Thymus (tissue), 11 donors: ENCODE measurements at regions not wholly inside any gene's neighbourhood (a gene's known extent, or its start where the extent isn't known, plus 50 kb on each side); places are given as distances from the start of the nearest gene placed in this dataset.

Experiments used
- DNase-seq, 9 donors: peaks; one replicate each; pipeline ENCODE4 v3.0.0-alpha.2; 2013; ENCODE audit warnings: low spot score in 9 of 9, low read depth in 6 of 9, missing footprints in 1 of 9
- H3K27ac ChIP-seq, 2 donors: one replicate each; pipeline ENCODE4 v1.5.1; 2013; ENCODE audit warnings: control low read depth in 1 of 2, low read depth in 1 of 2, low read length in 1 of 2, mild to moderate bottlenecking in 1 of 2, moderate library complexity in 1 of 2
- H3K27me3 ChIP-seq, 2 donors: one replicate each; pipeline ENCODE4 v1.5.1; 2013; ENCODE audit warnings: low read length in 1 of 2; ENCODE audit not compliant: control insufficient read depth in 2 of 2, insufficient read depth in 1 of 2
- H3K36me3 ChIP-seq, 2 donors: one replicate each; pipeline ENCODE4 v1.5.1; 2013; ENCODE audit warnings: low read length in 1 of 2, mild to moderate bottlenecking in 1 of 2, moderate library complexity in 1 of 2; ENCODE audit not compliant: control insufficient read depth in 2 of 2, insufficient read depth in 2 of 2
- H3K4me1 ChIP-seq, 2 donors: one replicate each; pipeline ENCODE4 v1.5.1; 2013; ENCODE audit warnings: low read length in 2 of 2; ENCODE audit not compliant: control insufficient read depth in 2 of 2, insufficient read depth in 2 of 2
- H3K4me3 ChIP-seq, 2 donors: one replicate each; pipeline ENCODE4 v1.5.1; 2013; ENCODE audit warnings: low read length in 2 of 2, control low read depth in 1 of 2, mild to moderate bottlenecking in 1 of 2
- H3K9me3 ChIP-seq, 2 donors: one replicate each; pipeline ENCODE4 v1.5.1; 2013; ENCODE audit warnings: low read length in 1 of 2, mild to moderate bottlenecking in 1 of 2; ENCODE audit not compliant: control insufficient read depth in 2 of 2, insufficient read depth in 1 of 2
- WGBS: extraction: QIAGEN DNeasy Blood & Tissue Kit; methylation state at CpG from one replicate; pipeline ENCODE4 v1.1.7; 2013; 5-methylcytosine and 5-hydroxymethylcytosine counted together
- donor health status: healthy.

GRCh38 chr7:81598951-81599350 lies 170.9 kb downstream of the HGF start:
- Histone ChIP-seq H3K27me3 (no peaks in the 10 kb centered on the region), H3K4me1 (no peaks in the 10 kb centered on the region), H3K4me3 (no peak overlapping the region), H3K27ac (no peak overlapping the region), H3K36me3 (no peaks in the 10 kb centered on the region), H3K9me3 (no peaks in the 10 kb centered on the region)
- DNase-seq = no peak
- 96% methylated on average over 1 of the region's 1 CpG for WGBS

GRCh38 chr7:81594767-81595166 lies 175.1 kb downstream of the HGF start:
- Histone ChIP-seq H3K9me3 (no peaks in the 10 kb centered on the region), H3K27me3 (no peaks in the 10 kb centered on the region), H3K36me3 (no peaks in the 10 kb centered on the region), H3K27ac (no peak overlapping the region), H3K4me1 (no peaks in the 10 kb centered on the region), H3K4me3 (no peak overlapping the region)
- no peak for DNase-seq
- 91% methylated on average over 1 of the region's 1 CpG for WGBS

- Histone ChIP-seq H3K36me3 (no peaks in the 10 kb centered on the region), H3K27me3 (no peaks in the 10 kb centered on the region), H3K27ac (no peak overlapping the region), H3K4me1 (no peaks in the 10 kb centered on the region), H3K4me3 (no peak overlapping the region), H3K9me3 (no peaks in the 10 kb centered on the region)
- DNase-seq = no peak
- WGBS = 91% methylated on average over 5 of the region's 5 CpGs
Observed at GRCh38 chr7:81590131-81590530, 179.7 kb downstream of the HGF start.

- Histone ChIP-seq H3K36me3 (no peaks in the 10 kb centered on the region), H3K4me1 (no peaks in the 10 kb centered on the region), H3K9me3 (no peaks in the 10 kb centered on the region), H3K27me3 (no peaks in the 10 kb centered on the region), H3K4me3 (no peak overlapping the region), H3K27ac (no peak overlapping the region)
- 88% methylated on average over 4 of the region's 4 CpGs for WGBS
- DNase-seq = no peak
Observed at GRCh38 chr7:81584667-81585066, 185.2 kb downstream of the HGF start.

- 93% methylated on average over 2 of the region's 2 CpGs for WGBS
- no peaks in the 10 kb centered on the region for H3K27me3 ChIP-seq
Observed at GRCh38 chr7:81583882-81584533, 185.8 kb downstream of the HGF start.

GRCh38 chr7:81583090-81583489 lies 186.8 kb downstream of the HGF start:
- DNase-seq = no peak
- no peak overlapping the region for H3K27ac ChIP-seq
- no peaks in the 10 kb centered on the region for H3K9me3 ChIP-seq
- no peaks in the 10 kb centered on the region for H3K36me3 ChIP-seq
- H3K4me1 ChIP-seq = no peaks in the 10 kb centered on the region
- no peak overlapping the region for H3K4me3 ChIP-seq
- 83% methylated on average over 1 of the region's 1 CpG for WGBS
- H3K27me3 ChIP-seq = no peaks in the 10 kb centered on the region

More at GRCh38 chr7:81583882-81584533, 185.8 kb downstream of the HGF start:
- H3K9me3 ChIP-seq = no peaks in the 10 kb centered on the region
- H3K27ac ChIP-seq = no peak overlapping the region
- DNase-seq = no peak
- no peaks in the 10 kb centered on the region for H3K36me3 ChIP-seq
- no peaks in the 10 kb centered on the region for H3K4me1 ChIP-seq
- H3K4me3 ChIP-seq = no peak overlapping the region

- WGBS = 95% methylated on average over 2 of the region's 2 CpGs
- DNase-seq = no peak
- Histone ChIP-seq H3K27me3 (no peaks in the 10 kb centered on the region), H3K4me1 (no peaks in the 10 kb centered on the region), H3K27ac (no peak overlapping the region), H3K36me3 (no peaks in the 10 kb centered on the region), H3K9me3 (no peaks in the 10 kb centered on the region), H3K4me3 (no peak overlapping the region)
Observed at GRCh38 chr7:81577642-81578340, 192.1 kb downstream of the HGF start.

- WGBS = 96% methylated on average over 6 of the region's 6 CpGs
- H3K27me3 ChIP-seq = no peaks in the 10 kb centered on the region
- H3K4me1 ChIP-seq = no peaks in the 10 kb centered on the region
- H3K36me3 ChIP-seq = no peaks in the 10 kb centered on the region
- no peak for DNase-seq
- H3K4me3 ChIP-seq = no peak overlapping the region
- H3K27ac ChIP-seq = no peak overlapping the region
- no peaks in the 10 kb centered on the region for H3K9me3 ChIP-seq
Observed at GRCh38 chr7:81574723-81575326, 195.0 kb downstream of the HGF start.

- DNase-seq = no peak
- H3K36me3 ChIP-seq = no peaks in the 10 kb centered on the region
- 96% methylated on average over 1 of the region's 1 CpG for WGBS
- H3K27ac ChIP-seq = no peak overlapping the region
- H3K4me1 ChIP-seq = no peaks in the 10 kb centered on the region
- H3K4me3 ChIP-seq = no peak overlapping the region
- H3K9me3 ChIP-seq = no peaks in the 10 kb centered on the region
- no peaks in the 10 kb centered on the region for H3K27me3 ChIP-seq
Observed at GRCh38 chr7:81573932-81574331, 195.9 kb downstream of the HGF start.
